Epithelial cell of esophagus (primary cell): ENCODE measurements at regions not wholly inside any gene's neighbourhood (a gene's known extent, or its start where the extent isn't known, plus 50 kb on each side); places are given as distances from the start of the nearest gene placed in this dataset.
"Not testable (repeated sequence)": the region's sequence is repeated elsewhere in the genome, so short reads cannot be mapped to it uniquely, and the experiment has no call there.

Experiments used
- DNase-seq: peaks from one replicate; pipeline ENCODE4 v3.0.0; 2010; ENCODE audit warnings: low read depth
- H3K4me3 ChIP-seq: 2 replicates; pipeline ENCODE4 v1.5.1; 2011; ENCODE audit warnings: mild to moderate bottlenecking, low read length, control low read depth
- CTCF ChIP-seq: IDR thresholded peaks from 2 replicates; pipeline ENCODE4 v1.5.1; 2011; ENCODE audit warnings: low read depth, mild to moderate bottlenecking, low read length, control low read depth, inconsistent platforms; ENCODE audit not compliant: insufficient read depth; ENCODE audit errors: missing control alignments

DNA sequence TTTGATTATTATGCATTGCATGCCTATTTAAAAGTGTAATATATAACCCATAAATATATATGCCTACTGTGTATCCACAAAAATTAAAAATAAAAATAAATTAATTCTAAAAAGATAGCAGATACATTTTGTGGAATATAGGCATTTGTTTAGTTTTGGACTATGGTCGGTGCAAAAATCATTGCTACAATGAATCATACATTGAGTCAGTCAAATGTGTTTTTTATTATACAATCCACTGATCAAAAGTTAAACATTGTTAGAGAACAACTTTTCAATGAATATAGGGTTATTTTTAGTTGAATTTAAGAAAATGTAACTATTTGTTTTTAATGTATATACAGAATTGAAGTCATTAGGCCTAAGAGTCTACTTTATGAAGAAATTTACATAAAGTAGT is 885.9 kb downstream of the EFNA5 start:
- no peak for TF ChIP-seq CTCF
- no peak overlapping the region for H3K4me3 ChIP-seq
- DNase-seq = no peak

GRCh38 chr5:106780355-106780754 is 890.4 kb downstream of the EFNA5 start:
- TF ChIP-seq CTCF = no peak
- DNase-seq = peak; percentile 57
- H3K4me3 ChIP-seq = no peak overlapping the region

DNA sequence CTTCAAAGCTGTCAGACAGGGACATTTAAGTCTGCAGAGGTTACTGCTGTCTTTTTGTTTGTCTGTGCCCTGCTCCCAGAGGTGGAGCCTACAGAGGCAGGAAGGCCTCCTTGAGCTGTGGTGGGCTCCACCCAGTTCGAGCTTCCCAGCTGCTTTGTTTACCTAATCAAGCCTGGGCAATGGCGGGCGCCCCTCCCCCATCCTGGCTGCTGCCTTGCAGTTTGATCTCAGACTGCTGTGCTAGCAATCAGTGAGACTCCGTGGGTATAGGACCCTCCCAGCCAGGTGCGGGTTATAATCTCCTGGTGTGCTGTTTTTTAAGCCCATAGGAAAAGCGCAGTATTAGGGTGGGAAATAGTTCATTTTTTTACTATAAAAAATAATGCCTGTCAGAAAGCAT is 894.2 kb downstream of the EFNA5 start:
- H3K4me3 ChIP-seq, DNase-seq: not testable (repeated sequence)

- no peak for DNase-seq
- H3K4me3 ChIP-seq = no peak overlapping the region
- no peak for TF ChIP-seq CTCF
These were observed 902.3 kb downstream of the EFNA5 start for GRCh38 chr5:106768392-106768791.

DNA sequence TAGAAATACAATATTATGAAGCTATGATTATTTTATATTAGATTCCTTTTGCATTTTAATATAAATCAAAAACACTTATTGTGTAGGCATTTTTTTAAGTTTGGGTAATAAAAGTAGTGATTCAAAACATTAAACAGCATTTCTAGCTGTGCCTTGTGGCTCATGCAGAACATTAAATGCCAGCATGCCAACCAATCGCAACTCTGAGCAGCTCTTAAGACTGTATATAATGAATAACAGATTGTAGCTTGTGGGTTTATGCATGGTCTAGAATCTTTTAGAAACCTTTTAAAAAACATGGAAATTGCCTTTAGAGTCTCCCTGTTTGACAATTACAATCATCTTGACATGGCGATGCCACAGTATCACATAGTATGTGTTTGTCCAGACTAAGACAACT is 903.8 kb downstream of the EFNA5 start:
- DNase-seq = no peak
- no peak overlapping the region for H3K4me3 ChIP-seq
- no peak for TF ChIP-seq CTCF

DNA sequence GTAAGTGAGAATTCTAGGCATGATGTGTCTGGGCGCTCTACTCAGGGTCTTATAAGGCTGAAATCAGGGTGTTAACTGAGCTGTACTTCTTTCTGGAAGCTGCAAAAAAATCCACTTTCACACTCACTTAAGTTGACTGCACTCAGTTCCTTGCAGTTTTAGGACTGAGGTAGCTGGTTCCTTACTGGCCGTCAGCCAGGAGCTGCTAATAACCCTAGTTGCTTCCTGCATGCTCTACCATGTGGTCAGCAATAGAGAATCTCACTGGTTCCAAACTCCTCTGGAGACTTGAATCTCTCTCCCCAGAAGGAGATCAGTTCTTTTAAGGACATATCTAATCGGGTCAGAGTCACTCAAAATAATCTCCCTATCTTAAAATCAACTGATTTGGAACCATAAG is 911.2 kb downstream of the EFNA5 start:
- DNase-seq = peak; percentile 58
- H3K4me3 ChIP-seq = no peak overlapping the region
- TF ChIP-seq CTCF = no peak

DNA sequence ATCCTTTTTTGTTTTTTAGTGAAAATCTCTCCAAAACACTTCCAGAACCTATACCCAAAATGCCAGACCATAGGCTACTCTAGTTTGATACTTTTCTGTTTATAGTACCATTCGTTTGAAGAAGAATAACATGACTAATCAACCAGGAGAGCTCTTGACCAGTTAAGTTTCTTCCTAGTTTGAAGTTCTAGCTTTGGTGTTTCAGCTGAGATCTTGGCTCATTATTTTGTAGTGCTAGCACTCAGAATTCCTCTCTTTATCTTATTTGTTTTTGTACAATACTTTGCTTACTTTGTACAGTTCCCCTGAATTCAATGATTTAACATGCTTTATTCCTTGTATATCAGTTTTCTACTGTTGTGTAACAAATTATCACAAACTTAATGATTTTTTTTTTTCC is 911.6 kb downstream of the EFNA5 start:
- no peak for TF ChIP-seq CTCF
- no peak overlapping the region for H3K4me3 ChIP-seq
- DNase-seq = no peak

- no peak for TF ChIP-seq CTCF
These were observed 913.1 kb downstream of the EFNA5 start for GRCh38 chr5:106757672-106758071.

More at GRCh38 chr5:106757672-106758071, 913.1 kb downstream of the EFNA5 start:
- no peak overlapping the region for H3K4me3 ChIP-seq
- no peak for DNase-seq
